Endothelial cell of umbilical vein (primary cell): ENCODE measurements at regions not wholly inside any gene's neighbourhood (a gene's known extent, or its start where the extent isn't known, plus 50 kb on each side); places are given as distances from the start of the nearest gene placed in this dataset.

Experiments
- BruUV-seq: library from RNA; stranded (reverse); fragments of 400-500 nt; replicated peaks from 2 replicates; lab custom pipeline; 2021; lab: Mats Ljungman, UMichigan
- CTCF ChIA-PET: fragments of 300-600, 350-600 bp; sonication (Branson Sonifier 250); formaldehyde crosslinking; loops from one replicate; lab custom pipeline; 2021; ENCODE audit warnings: antibody characterized with exemption, inconsistent platforms; lab: Charles Lee
- POLR2A ChIA-PET: fragments of 300-600, 350-600 bp; sonication (Branson Sonifier 250); formaldehyde crosslinking; loops from one replicate; lab custom pipeline; 2021; ENCODE audit warnings: antibody characterized with exemption, inconsistent platforms; lab: Charles Lee
- DNase-seq: peaks from one replicate; pipeline ENCODE4 v3.0.0-alpha.2; 2011; ENCODE audit warnings: low read depth, low spot score
- FAIRE-seq: peaks from 2 replicates; lab custom pipeline; 2011; peaks lifted over from hg19 to GRCh38; lab: Jason Lieb, UNC
- H2AFZ ChIP-seq: 2 replicates; pipeline ENCODE4 v1.6.0; 2012; ENCODE audit warnings: low read depth, low read length, control low read depth, inconsistent platforms
- H3K27ac ChIP-seq: 2 replicates; pipeline ENCODE4 v1.5.1; 2011; ENCODE audit warnings: low read depth, mild to moderate bottlenecking, control low read depth, low read length, moderate library complexity; ENCODE audit not compliant: insufficient read depth
- H3K27me3 ChIP-seq, 2 experiments: 2 replicates each; pipeline versions ENCODE4 v1.6.0 to v1.6.1; 2011; ENCODE audit warnings: low read length in 2 of 2, mixed read lengths in 1 of 2; ENCODE audit not compliant: control insufficient read depth in 2 of 2, insufficient read depth in 2 of 2
- H3K36me3 ChIP-seq, 2 experiments: 2 replicates in 1 of 2; 3 replicates in 1 of 2; pipeline ENCODE4 v1.5.1; 2011; ENCODE audit warnings: low read length in 2 of 2, mild to moderate bottlenecking in 1 of 2, moderate library complexity in 1 of 2; ENCODE audit not compliant: control insufficient read depth in 2 of 2, insufficient read depth in 2 of 2; ENCODE audit errors: extremely low read depth in 1 of 2
- H3K4me1 ChIP-seq: 3 replicates; pipeline ENCODE4 v1.5.1; 2011; ENCODE audit warnings: mild to moderate bottlenecking, low read length; ENCODE audit not compliant: control insufficient read depth, insufficient read depth; ENCODE audit errors: extremely low read depth
- H3K4me2 ChIP-seq: 2 replicates; pipeline ENCODE4 v1.6.1; 2011; ENCODE audit warnings: low read length, control low read depth, mixed read lengths; ENCODE audit not compliant: insufficient read depth
- H3K4me3 ChIP-seq, 3 experiments: fragments of 200-600 bp in 1 of 3; sonication (generic), shearing (Covaris generic) in 1 of 3; replicated peaks in 1 of 3; 2 replicates each; pipeline ENCODE4 v1.5.1; 2011 to 2016; ENCODE audit warnings: control low read depth in 3 of 3, low read length in 3 of 3, mild to moderate bottlenecking in 2 of 3, inconsistent platforms in 1 of 3, low read depth in 1 of 3, moderate library complexity in 1 of 3; ENCODE audit not compliant: insufficient read depth in 1 of 3
- H3K79me2 ChIP-seq: 2 replicates; pipeline ENCODE4 v1.6.0; 2012; ENCODE audit warnings: low read length, inconsistent platforms; ENCODE audit not compliant: control insufficient read depth, insufficient read depth
- H3K9ac ChIP-seq: replicated peaks from 2 replicates; pipeline ENCODE3; 2011; ENCODE audit warnings: low read length, control low read depth; ENCODE audit not compliant: insufficient read depth; ENCODE audit errors: extremely low read depth
- H3K9me1 ChIP-seq: replicated peaks from 3 replicates; pipeline ENCODE4 v1.6.0; 2011; ENCODE audit warnings: mild to moderate bottlenecking, low read length; ENCODE audit not compliant: control insufficient read depth, insufficient read depth; ENCODE audit errors: extremely low read depth
- H3K9me3 ChIP-seq: replicated peaks from 2 replicates; pipeline ENCODE4 v1.5.1; 2012; ENCODE audit warnings: low read length, inconsistent platforms; ENCODE audit not compliant: control insufficient read depth, insufficient read depth
- H4K20me1 ChIP-seq: replicated peaks from 2 replicates; pipeline ENCODE3; 2011; ENCODE audit warnings: mild to moderate bottlenecking, low read length; ENCODE audit not compliant: control insufficient read depth, insufficient read depth; ENCODE audit errors: extremely low read depth
- FOS ChIP-seq: IDR thresholded peaks from 2 replicates; pipeline ENCODE4 v1.6.1; 2011; ENCODE audit warnings: mild to moderate bottlenecking, low read length, moderate library complexity, borderline replicate concordance; ENCODE audit not compliant: insufficient read depth
- JUN ChIP-seq: IDR thresholded peaks from 2 replicates; pipeline ENCODE4 v1.6.1; 2011; ENCODE audit warnings: borderline replicate concordance, low read depth; ENCODE audit not compliant: insufficient read length, insufficient read depth
- POLR2AphosphoS5 ChIP-seq: IDR thresholded peaks from 2 replicates; pipeline ENCODE4 v1.6.1; 2012; ENCODE audit warnings: low read depth, mild to moderate bottlenecking, control low read depth, low read length, moderate library complexity; ENCODE audit not compliant: insufficient read depth
- dilution Hi-C: fragments of 300-500 bp; cut with MboI; formaldehyde crosslinking; loops from one replicate; pipeline ENCODE4 v1.15.0; 2019; ENCODE audit warnings: low sequenced_read_pairs; ENCODE audit not compliant: extremely low pct_ligation_motif_present
- intact Hi-C: fragments of 100-400 bp; cut with micrococcal nuclease; formaldehyde crosslinking; loops from one replicate; pipeline ENCODE4 v1.10.0; 2022
- TF ChIP-seq, protein P1 (sequence below): IDR thresholded peaks from 2 replicates; pipeline ENCODE4 v1.6.1; 2011; ENCODE audit not compliant: insufficient read depth, insufficient read length

GRCh38 chrX:39059866-39060265 lies 258.6 kb downstream of the MID1IP1 start:
- Histone ChIP-seq H3K27ac (no peak overlapping the region), H3K27me3 (no peaks in the 10 kb centered on the region), H3K4me2 (no peak overlapping the region), H4K20me1 (no peaks in the 10 kb centered on the region), H3K4me1 (no peaks in the 10 kb centered on the region), H3K4me3 (no peak overlapping the region), H3K36me3 (no peaks in the 10 kb centered on the region), H3K9me1 (no peaks in the 10 kb centered on the region), H3K9ac (no peak overlapping the region), H3K79me2 (no peaks in the 10 kb centered on the region), H2AFZ (no peak overlapping the region), H3K9me3 (no peaks in the 10 kb centered on the region)
- FAIRE-seq, result no peak
- no peak for DNase-seq
- intact Hi-C loops (no loop called here), dilution Hi-C loops (no loop called here)
- no TSS peak for BruUV-seq
- CTCF ChIA-PET, result no interaction called here
- POLR2A ChIA-PET, result no interaction called here
- TF ChIP-seq FOS (no peak), JUN (no peak)
- TF ChIP-seq, protein P1, sequence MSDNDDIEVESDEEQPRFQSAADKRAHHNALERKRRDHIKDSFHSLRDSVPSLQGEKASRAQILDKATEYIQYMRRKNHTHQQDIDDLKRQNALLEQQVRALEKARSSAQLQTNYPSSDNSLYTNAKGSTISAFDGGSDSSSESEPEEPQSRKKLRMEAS, result no peak

GRCh38 chrX:39063037-39063436 lies 261.8 kb downstream of the MID1IP1 start:
- BruUV-seq, result no TSS peak
- Histone ChIP-seq H3K9ac (no peak overlapping the region), H4K20me1 (no peaks in the 10 kb centered on the region), H3K4me2 (no peak overlapping the region), H3K4me1 (no peaks in the 10 kb centered on the region), H3K36me3 (no peaks in the 10 kb centered on the region), H3K4me3 (no peak overlapping the region), H3K27me3 (no peaks in the 10 kb centered on the region), H2AFZ (no peak overlapping the region), H3K9me3 (no peaks in the 10 kb centered on the region), H3K79me2 (no peaks in the 10 kb centered on the region), H3K27ac (no peak overlapping the region), H3K9me1 (no peaks in the 10 kb centered on the region)
- FAIRE-seq (no peak), DNase-seq (no peak)
- POLR2A ChIA-PET, result no interaction called here
- dilution Hi-C loops, result no loop called here
- CTCF ChIA-PET, result no interaction called here
- no peak for TF ChIP-seq POLR2AphosphoS5
- intact Hi-C loops, result no loop called here
